ENCODE measurements at regions not wholly inside any gene's neighbourhood (a gene's known extent, or its start where the extent isn't known, plus 50 kb on each side); places are given as distances from the start of the nearest gene placed in this dataset.

GRCh38 chr6:153780011-153780410 lies 259.0 kb upstream of the OPRM1 start:
- WGBS (ENCODE audit: insufficient coverage): no CpG with 5 or more reads among the region's 1 CpG
- H3K4me3 ChIP-seq (ENCODE audit: control extremely low read depth in 1 of 5, extremely low read depth in 1 of 5, insufficient read depth in 1 of 5, low read depth in 2 of 5, low read length in 4 of 5): no peak overlapping the region
- Mint-ChIP-seq H3K27me3 (no peaks in the 10 kb centered on the region), H3K27ac (no peak overlapping the region), H3K4me3 (no peak overlapping the region), H3K9me3 (ENCODE audit: insufficient read depth) (peaks cover 11% of the 10 kb centered on the region), H3K4me1 (no peaks in the 10 kb centered on the region)
- H3K9ac ChIP-seq (ENCODE audit: low read length): no peak overlapping the region
- H3K4me1 ChIP-seq (ENCODE audit: control insufficient read depth in 2 of 2, insufficient read depth in 2 of 2, low read length in 2 of 2): no peaks in the 10 kb centered on the region
- no peak for DNase-seq
- CTCF ChIA-PET: no interaction called here
- H2AFZ ChIP-seq (ENCODE audit: insufficient read depth, low read depth, low read length, poor library complexity, severe bottlenecking): no peak overlapping the region
- no peaks in the 10 kb centered on the region for H3K79me2 ChIP-seq (ENCODE audit: control insufficient read depth, insufficient read depth, low read length)
- no peaks in the 10 kb centered on the region for H4K20me1 ChIP-seq (ENCODE audit: control insufficient read depth, insufficient read depth, low read length, poor library complexity, severe bottlenecking)
- no peaks in the 10 kb centered on the region for H3K27me3 ChIP-seq (replicated peaks in 1 of 4; ENCODE audit: control extremely low read depth in 1 of 4, control insufficient read depth in 3 of 4, insufficient read depth in 4 of 4, low read length in 3 of 4)
- H3K36me3 ChIP-seq (replicated peaks in 1 of 2; ENCODE audit: control extremely low read depth in 1 of 2, control insufficient read depth in 1 of 2, extremely low read depth in 1 of 2, insufficient read depth in 2 of 2, low read length in 1 of 2): no peaks in the 10 kb centered on the region
- ATAC-seq (ENCODE audit: low read depth): no peak
- H3K27ac ChIP-seq (ENCODE audit: low read length in 2 of 2): no peak overlapping the region
- no peak overlapping the region for H3K4me2 ChIP-seq (replicated peaks; ENCODE audit: low read depth, low read length, poor library complexity, severe bottlenecking)
- no peak for TF ChIP-seq CTCF (IDR thresholded peaks at IDR 0.05)
- TF ChIP-seq EZH2 (IDR thresholded peaks at IDR 0.05; ENCODE audit: borderline replicate concordance, insufficient read depth, low read depth, low read length, poor library complexity, severe bottlenecking): no peak
- POLR2A ChIA-PET: no interaction called here
- intact Hi-C loops (cut with micrococcal nuclease): no loop called here
- no peaks in the 10 kb centered on the region for H3K9me3 ChIP-seq (ENCODE audit: control extremely low read depth in 1 of 3, control insufficient read depth in 2 of 3, insufficient read depth in 1 of 3, low read length in 2 of 3)

- H3K4me1 Mint-ChIP-seq: no peaks in the 10 kb centered on the region
- H3K9me3 ChIP-seq (ENCODE audit: control extremely low read depth in 1 of 3, control insufficient read depth in 2 of 3, insufficient read depth in 1 of 3, low read length in 2 of 3): no peaks in the 10 kb centered on the region
- no peaks in the 10 kb centered on the region for H3K36me3 ChIP-seq (replicated peaks in 1 of 2; ENCODE audit: control extremely low read depth in 1 of 2, control insufficient read depth in 1 of 2, extremely low read depth in 1 of 2, insufficient read depth in 2 of 2, low read length in 1 of 2)
- no peak overlapping the region for H3K4me3 ChIP-seq (ENCODE audit: control extremely low read depth in 1 of 5, extremely low read depth in 1 of 5, insufficient read depth in 1 of 5, low read depth in 2 of 5, low read length in 4 of 5)
- no peak overlapping the region for H3K4me2 ChIP-seq (replicated peaks; ENCODE audit: low read depth, low read length, poor library complexity, severe bottlenecking)
- POLR2A ChIA-PET: no interaction called here
- H3K27ac ChIP-seq (ENCODE audit: low read length in 2 of 2): no peak overlapping the region
- ATAC-seq (ENCODE audit: low read depth) (no peak), DNase-seq (no peak)
- H2AFZ ChIP-seq (ENCODE audit: insufficient read depth, low read depth, low read length, poor library complexity, severe bottlenecking): no peak overlapping the region
- no peak overlapping the region for H3K27ac Mint-ChIP-seq
- CTCF ChIA-PET: no interaction called here
- no peak overlapping the region for H3K9ac ChIP-seq (ENCODE audit: low read length)
- H3K27me3 Mint-ChIP-seq: no peaks in the 10 kb centered on the region
- whole genome bisulfite sequencing (ENCODE audit: insufficient coverage): 100% methylated on average over 1 of the region's 2 CpGs
- H3K4me1 ChIP-seq (ENCODE audit: control insufficient read depth in 2 of 2, insufficient read depth in 2 of 2, low read length in 2 of 2): no peaks in the 10 kb centered on the region
- H3K9me3 Mint-ChIP-seq (ENCODE audit: insufficient read depth): peaks cover 8% of the 10 kb centered on the region
- no peaks in the 10 kb centered on the region for H3K27me3 ChIP-seq (replicated peaks in 1 of 4; ENCODE audit: control extremely low read depth in 1 of 4, control insufficient read depth in 3 of 4, insufficient read depth in 4 of 4, low read length in 3 of 4)
- no peak for TF ChIP-seq CTCF (IDR thresholded peaks at IDR 0.05)
- TF ChIP-seq EZH2 (IDR thresholded peaks at IDR 0.05; ENCODE audit: borderline replicate concordance, insufficient read depth, low read depth, low read length, poor library complexity, severe bottlenecking): no peak
- no peaks in the 10 kb centered on the region for H3K79me2 ChIP-seq (ENCODE audit: control insufficient read depth, insufficient read depth, low read length)
- H4K20me1 ChIP-seq (ENCODE audit: control insufficient read depth, insufficient read depth, low read length, poor library complexity, severe bottlenecking): no peaks in the 10 kb centered on the region
- intact Hi-C loops (cut with micrococcal nuclease): no loop called here
- H3K4me3 Mint-ChIP-seq: no peak overlapping the region
Observed at GRCh38 chr6:153778216-153778615, 260.8 kb upstream of the OPRM1 start.
